ENCODE measurements at regions not wholly inside any gene's neighbourhood (a gene's known extent, or its start where the extent isn't known, plus 50 kb on each side); places are given as distances from the start of the nearest gene placed in this dataset.
A peak's percentile ranks its signal among the peaks of the same experiment; 100 is the strongest.
"Not testable (repeated sequence)": the region's sequence is repeated elsewhere in the genome, so short reads cannot be mapped to it uniquely, and the experiment has no call there.

DNA sequence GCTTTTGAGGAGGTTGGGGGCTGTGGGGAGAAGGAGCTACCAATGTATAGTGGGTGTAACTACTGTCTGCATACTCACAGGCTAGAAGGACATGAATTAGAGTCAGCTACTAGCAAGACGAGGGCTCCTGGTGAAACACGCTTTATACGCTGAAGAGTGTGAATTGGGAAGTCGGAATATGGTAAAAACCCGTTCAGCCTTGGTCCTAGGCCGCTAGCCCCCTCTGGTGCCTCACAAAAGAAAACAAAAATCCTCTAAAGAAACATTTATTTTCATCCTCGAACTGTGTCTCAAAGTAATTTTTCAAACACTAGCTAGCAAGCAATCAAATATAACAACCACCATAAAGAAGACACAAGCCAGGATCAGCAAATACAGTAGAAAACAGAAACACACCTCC lies 338.1 kb upstream of the SEMA3C start:
- DNase-seq (ENCODE audit: low read depth, low spot score): no peak
- H3K4me3 ChIP-seq (ENCODE audit: low read depth, low read length): no peak overlapping the region
- TF ChIP-seq, protein P1, sequence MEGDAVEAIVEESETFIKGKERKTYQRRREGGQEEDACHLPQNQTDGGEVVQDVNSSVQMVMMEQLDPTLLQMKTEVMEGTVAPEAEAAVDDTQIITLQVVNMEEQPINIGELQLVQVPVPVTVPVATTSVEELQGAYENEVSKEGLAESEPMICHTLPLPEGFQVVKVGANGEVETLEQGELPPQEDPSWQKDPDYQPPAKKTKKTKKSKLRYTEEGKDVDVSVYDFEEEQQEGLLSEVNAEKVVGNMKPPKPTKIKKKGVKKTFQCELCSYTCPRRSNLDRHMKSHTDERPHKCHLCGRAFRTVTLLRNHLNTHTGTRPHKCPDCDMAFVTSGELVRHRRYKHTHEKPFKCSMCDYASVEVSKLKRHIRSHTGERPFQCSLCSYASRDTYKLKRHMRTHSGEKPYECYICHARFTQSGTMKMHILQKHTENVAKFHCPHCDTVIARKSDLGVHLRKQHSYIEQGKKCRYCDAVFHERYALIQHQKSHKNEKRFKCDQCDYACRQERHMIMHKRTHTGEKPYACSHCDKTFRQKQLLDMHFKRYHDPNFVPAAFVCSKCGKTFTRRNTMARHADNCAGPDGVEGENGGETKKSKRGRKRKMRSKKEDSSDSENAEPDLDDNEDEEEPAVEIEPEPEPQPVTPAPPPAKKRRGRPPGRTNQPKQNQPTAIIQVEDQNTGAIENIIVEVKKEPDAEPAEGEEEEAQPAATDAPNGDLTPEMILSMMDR (IDR thresholded peaks at IDR 0.05; ENCODE audit: low read depth, low read length): peak; percentile 12
- in situ Hi-C loops (cut with HindIII; ENCODE audit: low sequenced_read_pairs): no loop called here

DNA sequence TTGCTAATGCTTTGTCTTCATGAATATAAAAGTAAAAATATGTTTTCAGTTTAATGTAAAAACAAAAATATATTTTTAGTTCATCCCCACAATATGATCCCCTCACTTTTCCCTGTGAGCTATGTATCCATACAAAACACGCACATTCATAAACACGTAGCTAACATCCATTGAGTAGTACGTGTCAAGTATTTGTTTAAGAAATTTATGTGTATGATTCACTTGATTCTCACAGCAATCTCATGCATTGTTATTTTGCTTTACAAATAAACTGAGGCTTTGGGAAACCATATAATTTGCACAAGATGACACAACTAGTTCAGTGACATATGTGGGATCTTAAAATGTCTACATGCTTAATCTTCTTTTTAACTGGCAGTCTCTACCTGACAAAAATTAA lies 329.6 kb upstream of the SEMA3C start:
- DNase-seq (ENCODE audit: low read depth, low spot score): no peak
- in situ Hi-C loops (cut with HindIII; ENCODE audit: low sequenced_read_pairs): no loop called here
- H3K4me3 ChIP-seq (ENCODE audit: low read depth, low read length): no peak overlapping the region
- TF ChIP-seq, protein P1 (IDR thresholded peaks at IDR 0.05; ENCODE audit: low read depth, low read length): no peak

DNA sequence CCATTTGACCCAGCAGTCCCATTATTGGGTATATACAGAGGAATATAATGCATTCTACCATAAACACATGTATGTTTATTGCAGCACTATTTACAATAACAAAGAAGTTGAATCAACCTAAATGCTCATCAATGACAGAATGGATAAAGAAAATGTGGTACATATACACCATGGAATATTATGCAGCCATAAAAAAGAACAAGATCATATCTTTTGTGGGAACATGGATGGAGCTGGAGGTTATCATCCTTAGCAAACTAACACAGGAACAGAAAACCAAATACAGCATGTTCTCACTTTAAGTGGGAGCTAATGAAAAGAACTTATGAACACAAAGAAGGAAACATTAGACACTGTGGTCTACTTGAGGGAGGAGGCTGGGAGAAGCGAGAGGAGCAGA lies 328.5 kb upstream of the SEMA3C start:
- in situ Hi-C loops (cut with HindIII; ENCODE audit: low sequenced_read_pairs); H3K4me3 ChIP-seq (ENCODE audit: low read depth, low read length); DNase-seq (ENCODE audit: low read depth, low spot score): not testable (repeated sequence)

DNA sequence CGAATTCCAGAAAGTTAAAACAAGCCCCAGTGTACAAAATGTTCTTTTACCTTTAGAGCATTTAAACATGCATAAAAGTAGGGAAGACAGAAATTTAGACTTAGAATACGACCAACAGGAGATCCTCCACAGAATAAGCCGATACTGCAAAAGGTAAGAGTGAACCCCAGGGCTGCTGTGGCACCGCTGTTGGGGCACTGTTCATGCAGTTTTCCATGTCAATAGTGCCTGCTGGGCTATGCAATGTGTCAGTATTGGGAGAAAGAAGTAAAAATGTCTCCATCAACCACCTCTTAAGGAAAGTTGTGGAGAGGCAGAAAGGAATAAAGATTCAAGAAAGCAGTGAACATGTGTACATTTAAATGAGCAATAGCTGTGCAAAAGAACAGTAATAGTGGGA lies 326.5 kb upstream of the SEMA3C start:
- DNase-seq (ENCODE audit: low read depth, low spot score): no peak
- no peak overlapping the region for H3K4me3 ChIP-seq (ENCODE audit: low read depth, low read length)
- TF ChIP-seq, protein P1 (IDR thresholded peaks at IDR 0.05; ENCODE audit: low read depth, low read length): no peak
- in situ Hi-C loops (cut with HindIII; ENCODE audit: low sequenced_read_pairs): no loop called here

DNA sequence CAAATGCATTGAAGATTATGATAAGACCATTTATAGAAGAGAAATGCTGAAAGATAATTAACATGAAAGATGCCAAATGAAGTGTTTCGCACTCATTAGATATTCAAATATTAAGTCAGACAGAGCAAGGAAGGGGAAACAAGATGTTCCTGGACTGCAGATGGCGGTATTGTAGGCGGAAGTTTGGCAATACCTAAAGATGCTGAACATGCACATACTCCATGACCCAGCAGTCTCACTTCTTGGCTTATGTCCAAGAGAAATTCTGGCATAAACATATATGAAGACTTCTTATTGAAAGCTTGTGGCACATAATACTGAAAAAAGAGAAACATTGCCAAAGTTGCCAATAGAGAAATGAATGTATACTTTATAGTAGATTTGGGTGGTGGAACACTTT lies 325.4 kb upstream of the SEMA3C start:
- DNase-seq (ENCODE audit: low read depth, low spot score): no peak
- in situ Hi-C loops (cut with HindIII; ENCODE audit: low sequenced_read_pairs): no loop called here
- TF ChIP-seq, protein P1 (IDR thresholded peaks at IDR 0.05; ENCODE audit: low read depth, low read length): no peak
- no peak overlapping the region for H3K4me3 ChIP-seq (ENCODE audit: low read depth, low read length)

DNA sequence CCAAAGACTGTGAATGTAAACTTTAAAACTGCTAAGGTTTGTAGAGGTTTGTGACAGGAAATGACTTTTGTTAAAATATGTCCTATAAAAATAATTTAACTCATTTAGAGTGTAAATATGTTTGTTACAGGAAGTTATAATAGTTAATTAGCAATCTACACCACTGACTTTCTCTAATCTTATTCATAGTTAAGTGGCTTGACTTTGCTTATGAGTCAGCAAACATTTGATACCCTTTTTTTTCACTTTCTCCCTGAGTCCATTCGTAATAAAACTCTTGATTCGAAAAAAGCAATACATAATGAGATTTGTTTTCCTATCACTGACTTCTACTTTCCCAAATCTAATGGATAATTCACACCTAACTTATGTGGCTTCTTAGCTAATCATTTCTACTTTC lies 317.7 kb upstream of the SEMA3C start:
- no peak overlapping the region for H3K4me3 ChIP-seq (ENCODE audit: low read depth, low read length)
- in situ Hi-C loops (cut with HindIII; ENCODE audit: low sequenced_read_pairs): no loop called here
- TF ChIP-seq, protein P1 (IDR thresholded peaks at IDR 0.05; ENCODE audit: low read depth, low read length): no peak
- no peak for DNase-seq (ENCODE audit: low read depth, low spot score)

DNA sequence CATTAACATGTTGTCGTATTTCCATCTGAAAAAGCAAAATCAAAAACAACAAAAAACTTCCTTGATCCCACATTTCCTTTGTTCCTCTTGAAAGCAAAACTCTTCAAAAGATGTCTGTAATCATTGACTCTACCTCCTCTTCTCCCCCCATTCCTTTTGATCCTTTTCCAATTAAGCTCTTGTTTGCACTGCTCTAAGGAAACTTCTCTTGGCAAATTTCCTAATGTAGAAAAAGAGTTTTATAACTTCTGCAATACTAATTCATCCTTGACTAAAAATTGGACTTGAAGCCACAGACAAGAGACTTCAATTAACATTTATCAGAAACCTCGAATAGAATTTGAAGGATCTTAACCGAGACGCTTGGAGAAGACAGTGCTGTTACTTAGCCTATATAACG lies 317.1 kb upstream of the SEMA3C start:
- DNase-seq (ENCODE audit: low read depth, low spot score): no peak
- in situ Hi-C loops (cut with HindIII; ENCODE audit: low sequenced_read_pairs): no loop called here
- H3K4me3 ChIP-seq (ENCODE audit: low read depth, low read length): no peak overlapping the region
- TF ChIP-seq, protein P1 (IDR thresholded peaks at IDR 0.05; ENCODE audit: low read depth, low read length): no peak

All from astrocyte of the spinal cord (primary cell).